H9 (cell line): ENCODE measurements at regions not wholly inside any gene's neighbourhood (a gene's known extent, or its start where the extent isn't known, plus 50 kb on each side); places are given as distances from the start of the nearest gene placed in this dataset.

ENCODE experiments used
- DNase-seq: peaks from one replicate; pipeline ENCODE4 v3.0.0-alpha.2; 2017
- H2AFZ ChIP-seq: one replicate; pipeline ENCODE4 v1.6.1; 2013; ENCODE audit warnings: mild to moderate bottlenecking, low read length, control low read depth, moderate library complexity
- H2AK5ac ChIP-seq: 2 replicates; pipeline ENCODE4 v1.6.1; 2013; ENCODE audit warnings: low read length, control low read depth, mixed read lengths; ENCODE audit not compliant: insufficient read length
- H2BK120ac ChIP-seq: one replicate; pipeline ENCODE4 v1.6.1; 2013; ENCODE audit warnings: low read depth, mild to moderate bottlenecking, low read length, control low read depth, inconsistent platforms; ENCODE audit not compliant: poor library complexity, severe bottlenecking
- H2BK12ac ChIP-seq: 2 replicates; pipeline ENCODE4 v1.6.1; 2013; ENCODE audit warnings: low read length, control low read depth, mixed read lengths, low read depth; ENCODE audit not compliant: insufficient read length
- H2BK15ac ChIP-seq: 2 replicates; pipeline ENCODE4 v1.6.1; 2013; ENCODE audit warnings: low read depth, low read length, control low read depth
- H2BK20ac ChIP-seq: one replicate; pipeline ENCODE4 v1.6.1; 2013; ENCODE audit warnings: low read depth, mild to moderate bottlenecking, low read length, control low read depth, inconsistent platforms; ENCODE audit not compliant: poor library complexity, severe bottlenecking
- H2BK5ac ChIP-seq: 2 replicates; pipeline ENCODE4 v1.6.1; 2013; ENCODE audit warnings: low read length, control low read depth, mixed read lengths; ENCODE audit not compliant: insufficient read length
- H3K14ac ChIP-seq: 2 replicates; pipeline ENCODE4 v1.6.1; 2013; ENCODE audit warnings: low read length, control low read depth; ENCODE audit not compliant: insufficient read depth
- H3K18ac ChIP-seq: 2 replicates; pipeline ENCODE4 v1.6.1; 2013; ENCODE audit warnings: low read depth, mild to moderate bottlenecking, mixed read lengths, low read length, control low read depth; ENCODE audit not compliant: insufficient read length
- H3K23ac ChIP-seq: 2 replicates; pipeline ENCODE4 v1.6.1; 2013; ENCODE audit warnings: low read length, control low read depth, mixed read lengths, low read depth; ENCODE audit not compliant: insufficient read length
- H3K23me2 ChIP-seq: 2 replicates; pipeline ENCODE4 v1.6.1; 2013; ENCODE audit warnings: low read depth, mild to moderate bottlenecking, mixed read lengths, low read length, control low read depth; ENCODE audit not compliant: insufficient read length, poor library complexity, severe bottlenecking
- H3K27ac ChIP-seq: 2 replicates; pipeline ENCODE4 v1.5.1; 2013; ENCODE audit warnings: low read length, control low read depth, mixed read lengths, low read depth; ENCODE audit not compliant: insufficient read length
- H3K27me3 ChIP-seq: 2 replicates; pipeline ENCODE4 v1.6.1; 2013; ENCODE audit warnings: low read length, control low read depth, inconsistent platforms; ENCODE audit not compliant: insufficient read depth
- H3K4ac ChIP-seq: 2 replicates; pipeline ENCODE4 v1.6.1; 2013; ENCODE audit warnings: low read depth, mild to moderate bottlenecking, control low read depth, inconsistent platforms, low read length, moderate library complexity
- H3K4me1 ChIP-seq: 2 replicates; pipeline ENCODE4 v1.6.1; 2013; ENCODE audit warnings: low read length, control low read depth, inconsistent platforms; ENCODE audit not compliant: insufficient read depth
- H3K4me2 ChIP-seq: 2 replicates; pipeline ENCODE4 v1.6.1; 2013; ENCODE audit warnings: low read length, control low read depth, mixed read lengths; ENCODE audit not compliant: insufficient read length, insufficient read depth
- H3K56ac ChIP-seq: 2 replicates; pipeline ENCODE4 v1.6.1; 2013; ENCODE audit warnings: low read depth, mild to moderate bottlenecking, mixed read lengths, low read length, control low read depth; ENCODE audit not compliant: insufficient read length
- H3K79me1 ChIP-seq: 2 replicates; pipeline ENCODE4 v1.6.1; 2013; ENCODE audit warnings: low read depth, mild to moderate bottlenecking, moderate library complexity, low read length, control low read depth, inconsistent platforms; ENCODE audit not compliant: insufficient read depth, poor library complexity, severe bottlenecking
- H3K79me2 ChIP-seq: 2 replicates; pipeline ENCODE4 v1.6.1; 2013; ENCODE audit warnings: low read length, control low read depth, inconsistent platforms; ENCODE audit not compliant: insufficient read depth
- H3K9ac ChIP-seq: 2 replicates; pipeline ENCODE4 v1.6.1; 2013; ENCODE audit warnings: low read length, control low read depth, mixed read lengths; ENCODE audit not compliant: insufficient read length; ENCODE audit errors: extremely low read depth
- H3K9me3 ChIP-seq: one replicate; pipeline ENCODE4 v1.6.1; 2013; ENCODE audit warnings: low read depth, low read length, inconsistent platforms; ENCODE audit not compliant: control insufficient read depth
- H3T11ph ChIP-seq: one replicate; pipeline ENCODE4 v1.6.1; 2013; ENCODE audit warnings: mild to moderate bottlenecking, low read length, control low read depth, inconsistent platforms
- H4K20me1 ChIP-seq: one replicate; pipeline ENCODE4 v1.6.1; 2013; ENCODE audit not compliant: control insufficient read depth, insufficient read length, insufficient read depth
- H4K5ac ChIP-seq: 2 replicates; pipeline ENCODE4 v1.6.1; 2013; ENCODE audit warnings: low read depth, mild to moderate bottlenecking, mixed read lengths, low read length, control low read depth; ENCODE audit not compliant: insufficient read length
- H4K8ac ChIP-seq: replicated peaks from 2 replicates; pipeline ENCODE4 v1.6.1; 2013; ENCODE audit warnings: low read length, control low read depth, mixed read lengths, low read depth; ENCODE audit not compliant: insufficient read length
- H4K91ac ChIP-seq: 2 replicates; pipeline ENCODE4 v1.6.1; 2013; ENCODE audit warnings: low read depth, mild to moderate bottlenecking, moderate library complexity, mixed read lengths, low read length, control low read depth; ENCODE audit not compliant: insufficient read length
- H3K27ac Mint-ChIP-seq, 3 experiments: 2 replicates in 2 of 3; 3 replicates in 1 of 3; pipeline ENCODE4 v1.8.0; 2020 to 2021; ENCODE audit warnings: mixed read lengths in 3 of 3, mild to moderate bottlenecking in 1 of 3, moderate library complexity in 1 of 3
- H3K27me3 Mint-ChIP-seq: 2 replicates; pipeline ENCODE4 v1.8.0; 2021; ENCODE audit warnings: low read depth, mild to moderate bottlenecking, moderate library complexity, mixed read lengths
- H3K36me3 Mint-ChIP-seq, 3 experiments: 2 replicates in 2 of 3; 3 replicates in 1 of 3; pipeline ENCODE4 v1.8.0; 2020 to 2021; ENCODE audit warnings: low read depth in 3 of 3, mixed read lengths in 3 of 3; ENCODE audit not compliant: insufficient read depth in 1 of 3
- H3K4me1 Mint-ChIP-seq, 2 experiments: 2 replicates each; pipeline ENCODE4 v1.8.0; 2020; ENCODE audit warnings: mixed read lengths in 2 of 2
- H3K4me3 Mint-ChIP-seq, 2 experiments: 2 replicates in 1 of 2; 3 replicates in 1 of 2; pipeline ENCODE4 v1.8.0; 2020 to 2021; ENCODE audit warnings: mild to moderate bottlenecking in 2 of 2, mixed read lengths in 2 of 2, moderate library complexity in 1 of 2
- H3K9me3 Mint-ChIP-seq, 2 experiments: 2 replicates in 1 of 2; 3 replicates in 1 of 2; pipeline ENCODE4 v1.8.0; 2020; ENCODE audit warnings: mild to moderate bottlenecking in 2 of 2, mixed read lengths in 2 of 2, moderate library complexity in 1 of 2
- CTCF ChIP-seq: fragments of 200-600 bp; sonication (generic); conservative IDR thresholded peaks from 3 replicates; pipeline ENCODE4 v1.8.0; 2021; ENCODE audit warnings: antibody characterized with exemption, mild to moderate bottlenecking
- WGBS: extraction: QIAGEN DNeasy Blood & Tissue Kit; methylation state at CpG from one replicate; pipeline ENCODE4 v1.1.7; 2013; ENCODE audit warnings: missing lambda C conversion rate, low lambda C conversion rate, mixed read lengths; ENCODE audit not compliant: insufficient read length; ENCODE audit errors: extremely low coverage; 5-methylcytosine and 5-hydroxymethylcytosine counted together

DNA sequence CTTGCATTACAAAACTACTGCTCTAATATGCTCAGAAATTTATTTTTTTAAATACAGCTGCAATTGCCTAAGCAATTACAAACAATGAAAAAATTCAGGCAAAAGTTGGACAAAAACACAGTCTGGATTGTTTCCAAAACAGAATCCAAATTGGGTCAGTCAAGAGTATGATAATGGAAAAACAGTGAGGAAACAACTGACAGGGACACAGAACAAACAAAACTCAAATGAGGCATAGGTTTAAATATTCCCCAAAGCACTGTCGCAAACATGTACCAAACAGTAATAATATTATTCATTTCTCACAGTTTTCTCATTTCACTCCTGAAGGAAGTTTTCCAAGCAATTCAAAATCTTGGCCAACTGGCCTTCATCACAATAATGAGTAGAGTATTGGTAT lies 386.6 kb downstream of the CENPC start:
- Histone ChIP-seq H3K9me3 (no peaks in the 10 kb centered on the region), H3K4ac (no peak overlapping the region), H4K8ac (no peak overlapping the region), H3K23ac (no peak overlapping the region), H3K18ac (no peak overlapping the region), H4K91ac (no peak overlapping the region), H3K9ac (no peak overlapping the region), H4K20me1 (no peaks in the 10 kb centered on the region), H3K79me2 (no peaks in the 10 kb centered on the region), H2BK12ac (no peak overlapping the region), H3K4me2 (no peak overlapping the region), H3K4me1 (no peaks in the 10 kb centered on the region; the same call in 1 of the 2 replicates), H2AFZ (no peak overlapping the region), H2AK5ac (no peak overlapping the region), H2BK15ac (no peak overlapping the region), H3T11ph (no peak overlapping the region), H3K14ac (no peak overlapping the region), H4K5ac (no peak overlapping the region), H2BK20ac (no peak overlapping the region), H2BK5ac (no peak overlapping the region), H3K27ac (no peak overlapping the region), H3K23me2 (no peaks in the 10 kb centered on the region), H3K56ac (no peak overlapping the region), H3K27me3 (no peaks in the 10 kb centered on the region), H2BK120ac (no peak overlapping the region), H3K79me1 (no peaks in the 10 kb centered on the region)
- Mint-ChIP-seq H3K4me1 (peaks cover 15 to 26% of the 10 kb centered on the region in 2 experiments), H3K9me3 (no peaks in the 10 kb centered on the region), H3K27ac (no peak overlapping the region), H3K27me3 (no peaks in the 10 kb centered on the region; the same call in 1 of the 2 replicates), H3K4me3 (no peak overlapping the region), H3K36me3 (no peaks in the 10 kb centered on the region)
- no peak for DNase-seq
- no peak for TF ChIP-seq CTCF
- WGBS: no CpG with 5 or more reads among the region's 1 CpG
